Keratinocyte (primary cell): ENCODE measurements at regions not wholly inside any gene's neighbourhood (a gene's known extent, or its start where the extent isn't known, plus 50 kb on each side); places are given as distances from the start of the nearest gene placed in this dataset.

ENCODE experiments used
- EZH2 ChIP-seq: IDR thresholded peaks from one replicate; pipeline ENCODE4 v1.6.1; 2012; ENCODE audit warnings: inconsistent platforms, mild to moderate bottlenecking, low read length, moderate library complexity
- TF ChIP-seq, protein P1 (sequence below), 3 experiments: IDR thresholded peaks in 1 of 3; conservative IDR thresholded peaks in 1 of 3; optimal IDR thresholded peaks in 1 of 3; 2 replicates in 2 of 3; 3 replicates in 1 of 3; pipeline versions ENCODE3 to v1.5.1; 2011; ENCODE audit warnings: low read length in 3 of 3, mild to moderate bottlenecking in 3 of 3, moderate library complexity in 2 of 3, control low read depth in 1 of 3, inconsistent platforms in 1 of 3; ENCODE audit not compliant: insufficient read depth in 2 of 3; ENCODE audit errors: extremely low read depth in 1 of 3

GRCh38 chr2:215876937-215877238 lies 136.5 kb downstream of the MREG start:
- TF ChIP-seq, protein P1, sequence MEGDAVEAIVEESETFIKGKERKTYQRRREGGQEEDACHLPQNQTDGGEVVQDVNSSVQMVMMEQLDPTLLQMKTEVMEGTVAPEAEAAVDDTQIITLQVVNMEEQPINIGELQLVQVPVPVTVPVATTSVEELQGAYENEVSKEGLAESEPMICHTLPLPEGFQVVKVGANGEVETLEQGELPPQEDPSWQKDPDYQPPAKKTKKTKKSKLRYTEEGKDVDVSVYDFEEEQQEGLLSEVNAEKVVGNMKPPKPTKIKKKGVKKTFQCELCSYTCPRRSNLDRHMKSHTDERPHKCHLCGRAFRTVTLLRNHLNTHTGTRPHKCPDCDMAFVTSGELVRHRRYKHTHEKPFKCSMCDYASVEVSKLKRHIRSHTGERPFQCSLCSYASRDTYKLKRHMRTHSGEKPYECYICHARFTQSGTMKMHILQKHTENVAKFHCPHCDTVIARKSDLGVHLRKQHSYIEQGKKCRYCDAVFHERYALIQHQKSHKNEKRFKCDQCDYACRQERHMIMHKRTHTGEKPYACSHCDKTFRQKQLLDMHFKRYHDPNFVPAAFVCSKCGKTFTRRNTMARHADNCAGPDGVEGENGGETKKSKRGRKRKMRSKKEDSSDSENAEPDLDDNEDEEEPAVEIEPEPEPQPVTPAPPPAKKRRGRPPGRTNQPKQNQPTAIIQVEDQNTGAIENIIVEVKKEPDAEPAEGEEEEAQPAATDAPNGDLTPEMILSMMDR (optimal IDR thresholded peaks at IDR 0.05 in 1 of 3, IDR thresholded peaks at IDR 0.05 in 1 of 3, conservative IDR thresholded peaks at IDR 0.05 in 1 of 3; ENCODE audit: extremely low read depth in 1 of 3, insufficient read depth in 2 of 3, low read length in 3 of 3): no peak
- TF ChIP-seq EZH2: no peak
